Prostate gland (tissue), 2 donors: ENCODE measurements at regions not wholly inside any gene's neighbourhood (a gene's known extent, or its start where the extent isn't known, plus 50 kb on each side); places are given as distances from the start of the nearest gene placed in this dataset.

Experiments
- POLR2A ChIP-seq: fragments of 450-650 bp; IDR thresholded peaks from one replicate; pipeline ENCODE4 v1.6.1; 2016; ENCODE audit warnings: antibody characterized with exemption, mild to moderate bottlenecking
- POLR2AphosphoS5 ChIP-seq: sonication (generic); formaldehyde crosslinking; IDR thresholded peaks from one replicate; pipeline ENCODE4 v1.6.1; 2017; ENCODE audit warnings: antibody characterized with exemption
- TF ChIP-seq, protein P1 (sequence below), 4 experiments: fragments of 200-600 bp in 2 of 4; fragments of 450-650 bp in 2 of 4; sonication (generic) in 2 of 4; IDR thresholded peaks; 1 replicate in 3 of 4; 2 replicates in 1 of 4; pipeline ENCODE4 v1.5.1; 2016 to 2019; ENCODE audit warnings: antibody characterized with exemption in 4 of 4, mild to moderate bottlenecking in 2 of 4, moderate library complexity in 2 of 4

DNA sequence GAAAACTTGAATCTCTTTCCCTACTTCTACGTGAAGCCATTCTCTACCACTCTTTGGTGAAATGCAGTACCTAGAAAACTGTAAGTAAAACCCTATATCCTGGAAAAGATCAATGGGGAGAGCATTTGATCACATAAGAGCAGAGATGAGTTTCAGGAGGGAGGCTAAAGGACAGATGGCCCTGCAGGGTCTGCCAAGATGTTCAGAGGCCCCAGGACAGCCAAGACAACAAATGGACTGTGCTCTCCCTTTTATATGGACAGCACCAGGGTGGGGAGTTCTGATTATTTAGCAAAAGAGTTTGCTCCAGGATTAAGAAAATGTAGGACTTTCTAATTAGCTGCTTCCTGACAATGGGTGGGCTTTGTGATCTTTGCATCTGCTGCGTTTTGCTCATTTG lies 101.7 kb downstream of the DCK start:
- TF ChIP-seq, protein P1, sequence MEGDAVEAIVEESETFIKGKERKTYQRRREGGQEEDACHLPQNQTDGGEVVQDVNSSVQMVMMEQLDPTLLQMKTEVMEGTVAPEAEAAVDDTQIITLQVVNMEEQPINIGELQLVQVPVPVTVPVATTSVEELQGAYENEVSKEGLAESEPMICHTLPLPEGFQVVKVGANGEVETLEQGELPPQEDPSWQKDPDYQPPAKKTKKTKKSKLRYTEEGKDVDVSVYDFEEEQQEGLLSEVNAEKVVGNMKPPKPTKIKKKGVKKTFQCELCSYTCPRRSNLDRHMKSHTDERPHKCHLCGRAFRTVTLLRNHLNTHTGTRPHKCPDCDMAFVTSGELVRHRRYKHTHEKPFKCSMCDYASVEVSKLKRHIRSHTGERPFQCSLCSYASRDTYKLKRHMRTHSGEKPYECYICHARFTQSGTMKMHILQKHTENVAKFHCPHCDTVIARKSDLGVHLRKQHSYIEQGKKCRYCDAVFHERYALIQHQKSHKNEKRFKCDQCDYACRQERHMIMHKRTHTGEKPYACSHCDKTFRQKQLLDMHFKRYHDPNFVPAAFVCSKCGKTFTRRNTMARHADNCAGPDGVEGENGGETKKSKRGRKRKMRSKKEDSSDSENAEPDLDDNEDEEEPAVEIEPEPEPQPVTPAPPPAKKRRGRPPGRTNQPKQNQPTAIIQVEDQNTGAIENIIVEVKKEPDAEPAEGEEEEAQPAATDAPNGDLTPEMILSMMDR (IDR thresholded peaks at IDR 0.05): no peak
- TF ChIP-seq POLR2A (no peak), POLR2AphosphoS5 (no peak)
